ENCODE measurements at regions not wholly inside any gene's neighbourhood (a gene's known extent, or its start where the extent isn't known, plus 50 kb on each side); places are given as distances from the start of the nearest gene placed in this dataset.

- no peak for TF ChIP-seq CTCF (IDR thresholded peaks at IDR 0.05; ENCODE audit: extremely low read depth, insufficient read depth, missing control alignments)
- DNase-seq (ENCODE audit: low spot score) = no peak
- in situ Hi-C loops (cut with MboI; ENCODE audit: low pct_unique_long_range_greater_than_20kb, low sequenced_read_pairs, unreplicated experiment) = no loop called here
These were observed 86.9 kb upstream of the MAPK4 start for GRCh38 chr18:50472941-50473340.

GRCh38 chr18:50473881-50474280 is 86.0 kb upstream of the MAPK4 start:
- in situ Hi-C loops (cut with MboI; ENCODE audit: low pct_unique_long_range_greater_than_20kb, low sequenced_read_pairs, unreplicated experiment) = no loop called here
- DNase-seq (ENCODE audit: low spot score) = no peak
- no peak for TF ChIP-seq CTCF (IDR thresholded peaks at IDR 0.05; ENCODE audit: extremely low read depth, insufficient read depth, missing control alignments)

- TF ChIP-seq CTCF (IDR thresholded peaks at IDR 0.05; ENCODE audit: extremely low read depth, insufficient read depth, missing control alignments) = no peak
- in situ Hi-C loops (cut with MboI; ENCODE audit: low pct_unique_long_range_greater_than_20kb, low sequenced_read_pairs, unreplicated experiment) = no loop called here
- DNase-seq (ENCODE audit: low spot score) = no peak
These were observed 84.2 kb upstream of the MAPK4 start for GRCh38 chr18:50475538-50476193.

- in situ Hi-C loops (cut with MboI; ENCODE audit: low pct_unique_long_range_greater_than_20kb, low sequenced_read_pairs, unreplicated experiment) = no loop called here
- no peak for DNase-seq (ENCODE audit: low spot score)
- no peak for TF ChIP-seq CTCF (IDR thresholded peaks at IDR 0.05; ENCODE audit: extremely low read depth, insufficient read depth, missing control alignments)
These were observed 67.8 kb upstream of the MAPK4 start for GRCh38 chr18:50492097-50492496.

GRCh38 chr18:50494569-50494968 is 65.3 kb upstream of the MAPK4 start:
- TF ChIP-seq CTCF (IDR thresholded peaks at IDR 0.05; ENCODE audit: extremely low read depth, insufficient read depth, missing control alignments) = no peak
- no peak for DNase-seq (ENCODE audit: low spot score)
- in situ Hi-C loops (cut with MboI; ENCODE audit: low pct_unique_long_range_greater_than_20kb, low sequenced_read_pairs, unreplicated experiment) = no loop called here

GRCh38 chr18:50506362-50506761 is 53.5 kb upstream of the MAPK4 start:
- in situ Hi-C loops (cut with MboI; ENCODE audit: low pct_unique_long_range_greater_than_20kb, low sequenced_read_pairs, unreplicated experiment) = no loop called here
- TF ChIP-seq CTCF (IDR thresholded peaks at IDR 0.05; ENCODE audit: extremely low read depth, insufficient read depth, missing control alignments) = no peak
- DNase-seq (ENCODE audit: low spot score) = no peak
